ENCODE measurements at regions not wholly inside any gene's neighbourhood (a gene's known extent, or its start where the extent isn't known, plus 50 kb on each side); places are given as distances from the start of the nearest gene placed in this dataset.
A peak's percentile ranks its signal among the peaks of the same experiment; 100 is the strongest.
"Not testable (repeated sequence)": the region's sequence is repeated elsewhere in the genome, so short reads cannot be mapped to it uniquely, and the experiment has no call there.

GRCh38 chr3:35900079-35900478, 260.8 kb downstream of the ARPP21 start:
- WGBS, 2 donors: 76 to 78% methylated on average over 3 of the region's 3 CpGs
- H3K4me3 ChIP-seq: no peak overlapping the region
- no peaks in the 10 kb centered on the region for H3K9me3 ChIP-seq
- no peak overlapping the region for H3K27ac ChIP-seq
- TF ChIP-seq EP300 (IDR thresholded peaks at IDR 0.05) (no peak), POLR2AphosphoS5 (IDR thresholded peaks at IDR 0.05) (no peak), CTCF (IDR thresholded peaks at IDR 0.05) (no peak), POLR2A (IDR thresholded peaks at IDR 0.05) (no peak)
- no peaks in the 10 kb centered on the region for H3K4me1 ChIP-seq
- no peaks in the 10 kb centered on the region for H3K27me3 ChIP-seq
- DNase-seq: no peak
- ATAC-seq (ENCODE audit: low FRiP score in 2 of 2): no peak
- H3K36me3 ChIP-seq: no peaks in the 10 kb centered on the region

- H3K36me3 ChIP-seq: no peaks in the 10 kb centered on the region
- ATAC-seq (ENCODE audit: low FRiP score in 2 of 2) (peak in 1 of 2 donors; percentile 54), DNase-seq (peak in 1 of 2 donors; percentile 38)
- H3K27me3 ChIP-seq: no peaks in the 10 kb centered on the region
- no peaks in the 10 kb centered on the region for H3K9me3 ChIP-seq
- no peak for TF ChIP-seq EP300 (IDR thresholded peaks at IDR 0.05)
- TF ChIP-seq CTCF (IDR thresholded peaks at IDR 0.05): peak in 5 of 6 experiments; percentile 42 to 59 (median 49)
- 36 to 39% methylated on average over 9 of the region's 9 CpGs for WGBS, 2 donors
- H3K4me1 ChIP-seq: no peaks in the 10 kb centered on the region
- no peak overlapping the region for H3K27ac ChIP-seq
- no peak overlapping the region for H3K4me3 ChIP-seq
Observed at GRCh38 chr3:35908366-35909232, 269.3 kb downstream of the ARPP21 start.

- WGBS, 2 donors: 89% methylated on average over 6 of the region's 6 CpGs
- no peak for ATAC-seq (ENCODE audit: low FRiP score in 2 of 2)
- no peak for TF ChIP-seq POLR2A (IDR thresholded peaks at IDR 0.05)
- TF ChIP-seq POLR2AphosphoS5 (IDR thresholded peaks at IDR 0.05): no peak
- no peak for TF ChIP-seq CTCF (IDR thresholded peaks at IDR 0.05)
- TF ChIP-seq EP300 (IDR thresholded peaks at IDR 0.05): no peak
Observed at GRCh38 chr3:35919160-35919559, 279.8 kb downstream of the ARPP21 start.

GRCh38 chr3:35921718-35922117, 282.4 kb downstream of the ARPP21 start:
- ATAC-seq (ENCODE audit: low FRiP score in 2 of 2) (peak in 1 of 2 donors; percentile 26), DNase-seq (no peak)
- WGBS, 2 donors: 90% methylated on average over 2 to 4 of the region's 4 CpGs
- Histone ChIP-seq H3K27me3 (no peaks in the 10 kb centered on the region), H3K36me3 (no peaks in the 10 kb centered on the region), H3K27ac (no peak overlapping the region), H3K4me3 (no peak overlapping the region), H3K9me3 (no peaks in the 10 kb centered on the region), H3K4me1 (no peaks in the 10 kb centered on the region)
- TF ChIP-seq POLR2AphosphoS5 (IDR thresholded peaks at IDR 0.05): no peak
- no peak for TF ChIP-seq CTCF (IDR thresholded peaks at IDR 0.05)
- no peak for TF ChIP-seq POLR2A (IDR thresholded peaks at IDR 0.05)
- no peak for TF ChIP-seq EP300 (IDR thresholded peaks at IDR 0.05)

More at GRCh38 chr3:35919160-35919559, 279.8 kb downstream of the ARPP21 start:
- Histone ChIP-seq H3K27me3 (no peaks in the 10 kb centered on the region), H3K36me3 (no peaks in the 10 kb centered on the region), H3K4me1 (no peaks in the 10 kb centered on the region), H3K9me3 (no peaks in the 10 kb centered on the region), H3K27ac (no peak overlapping the region), H3K4me3 (no peak overlapping the region)
- no peak for DNase-seq

GRCh38 chr3:35924070-35924469, 284.7 kb downstream of the ARPP21 start:
- H3K27me3 ChIP-seq; H3K27ac ChIP-seq; H3K9me3 ChIP-seq; H3K4me1 ChIP-seq; H3K4me3 ChIP-seq; DNase-seq; H3K36me3 ChIP-seq; ATAC-seq (ENCODE audit: low FRiP score in 2 of 2): not testable (repeated sequence)

Data from upper lobe of left lung (tissue), 6 donors.